NT2/D1 (cell line): ENCODE measurements at regions not wholly inside any gene's neighbourhood (a gene's known extent, or its start where the extent isn't known, plus 50 kb on each side); places are given as distances from the start of the nearest gene placed in this dataset.

Experiments
- DNase-seq: peaks from one replicate; pipeline ENCODE4 v3.0.0-alpha.2; 2011; ENCODE audit warnings: low read depth, low spot score
- H3K27me3 ChIP-seq: 2 replicates; pipeline ENCODE4 v1.6.0; 2011; ENCODE audit warnings: mild to moderate bottlenecking; ENCODE audit not compliant: insufficient read length, insufficient read depth
- H3K36me3 ChIP-seq: 2 replicates; pipeline ENCODE4 v1.6.1; 2011; ENCODE audit warnings: mild to moderate bottlenecking, low read length, mixed read lengths; ENCODE audit not compliant: insufficient read depth, insufficient read length
- H3K4me1 ChIP-seq: 2 replicates; pipeline ENCODE4 v1.5.1; 2011; ENCODE audit not compliant: insufficient read depth, insufficient read length
- H3K4me3 ChIP-seq: 2 replicates; pipeline ENCODE4 v1.5.1; 2011; ENCODE audit warnings: low read depth; ENCODE audit not compliant: insufficient read length
- H3K9ac ChIP-seq: 2 replicates; pipeline ENCODE4 v1.6.0; 2011; ENCODE audit warnings: low read depth; ENCODE audit not compliant: insufficient read length
- H3K9me3 ChIP-seq: 2 replicates; pipeline ENCODE4 v1.5.1; 2011; ENCODE audit warnings: mild to moderate bottlenecking, low read length; ENCODE audit not compliant: insufficient read depth
- SUZ12 ChIP-seq: IDR thresholded peaks from 2 replicates; pipeline ENCODE4 v1.6.1; 2011; ENCODE audit not compliant: insufficient read length, insufficient read depth; ENCODE audit errors: extremely low read depth
- YY1 ChIP-seq: IDR thresholded peaks from 2 replicates; pipeline ENCODE4 v1.6.1; 2011; ENCODE audit not compliant: insufficient read length, insufficient read depth
- ZNF274 ChIP-seq: IDR thresholded peaks from 2 replicates; pipeline ENCODE4 v1.6.1; 2011; ENCODE audit warnings: mild to moderate bottlenecking, low read depth, low read length

GRCh38 chr5:106827061-106827460, 843.7 kb downstream of the EFNA5 start:
- Histone ChIP-seq H3K9me3 (no peaks in the 10 kb centered on the region), H3K4me3 (no peak overlapping the region), H3K27me3 (no peaks in the 10 kb centered on the region), H3K9ac (no peak overlapping the region), H3K4me1 (no peaks in the 10 kb centered on the region), H3K36me3 (no peaks in the 10 kb centered on the region)
- no peak for TF ChIP-seq ZNF274
- no peak for TF ChIP-seq SUZ12
- TF ChIP-seq YY1, result no peak
- no peak for DNase-seq

DNA sequence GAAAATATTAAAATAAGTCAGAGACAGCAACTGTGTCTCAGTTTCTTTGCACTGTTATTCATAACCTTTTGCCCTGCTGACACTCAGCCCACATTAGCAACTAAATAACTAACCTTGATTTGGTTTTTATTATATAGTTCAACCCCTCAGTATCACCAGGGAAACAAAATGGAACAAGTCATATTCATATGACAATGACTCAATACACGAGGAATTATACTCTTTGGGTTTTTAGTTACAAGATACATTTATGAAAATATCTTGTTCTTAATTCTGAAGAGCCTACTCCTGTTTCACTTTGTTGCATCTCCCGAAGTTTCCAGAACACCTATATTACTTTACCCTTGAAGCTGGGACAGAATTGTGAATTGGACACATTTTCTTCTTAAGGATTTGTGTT, 845.4 kb downstream of the EFNA5 start:
- no peaks in the 10 kb centered on the region for H3K36me3 ChIP-seq
- no peaks in the 10 kb centered on the region for H3K9me3 ChIP-seq
- H3K4me1 ChIP-seq, result no peaks in the 10 kb centered on the region
- no peaks in the 10 kb centered on the region for H3K27me3 ChIP-seq
- H3K4me3 ChIP-seq, result no peak overlapping the region
- TF ChIP-seq ZNF274 (no peak), YY1 (no peak), SUZ12 (no peak)
- DNase-seq, result no peak
- no peak overlapping the region for H3K9ac ChIP-seq

- H3K9me3 ChIP-seq, result no peaks in the 10 kb centered on the region
- no peak for DNase-seq
- no peaks in the 10 kb centered on the region for H3K4me1 ChIP-seq
- TF ChIP-seq SUZ12 (no peak), YY1 (no peak), ZNF274 (no peak)
- no peak overlapping the region for H3K9ac ChIP-seq
- no peaks in the 10 kb centered on the region for H3K36me3 ChIP-seq
- no peaks in the 10 kb centered on the region for H3K27me3 ChIP-seq
- no peak overlapping the region for H3K4me3 ChIP-seq
Observed at GRCh38 chr5:106822851-106823250, 847.9 kb downstream of the EFNA5 start.

DNA sequence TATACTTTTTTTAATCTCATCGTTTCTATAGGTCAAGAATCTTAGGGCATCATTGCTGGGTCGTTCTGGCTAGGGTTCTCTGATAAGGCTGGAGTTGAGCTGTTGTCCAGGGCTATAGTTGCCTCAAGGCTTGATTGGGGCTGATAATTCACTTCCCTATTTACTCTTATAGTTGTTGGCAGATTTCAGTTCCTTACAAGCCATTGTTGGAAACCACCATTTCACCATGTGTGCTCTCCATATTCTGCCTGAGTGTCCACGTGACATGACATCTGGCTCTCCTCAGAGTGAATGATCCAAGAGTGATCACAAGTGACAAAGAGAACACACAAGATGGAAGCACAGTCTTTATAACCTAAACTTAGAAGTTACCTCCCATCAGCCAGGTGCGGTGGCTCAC, 852.2 kb downstream of the EFNA5 start:
- no peak for DNase-seq
- Histone ChIP-seq H3K4me1 (no peaks in the 10 kb centered on the region), H3K9me3 (no peaks in the 10 kb centered on the region), H3K4me3 (no peak overlapping the region), H3K9ac (no peak overlapping the region), H3K27me3 (no peaks in the 10 kb centered on the region), H3K36me3 (no peaks in the 10 kb centered on the region)
- TF ChIP-seq YY1 (no peak), ZNF274 (no peak), SUZ12 (no peak)

DNA sequence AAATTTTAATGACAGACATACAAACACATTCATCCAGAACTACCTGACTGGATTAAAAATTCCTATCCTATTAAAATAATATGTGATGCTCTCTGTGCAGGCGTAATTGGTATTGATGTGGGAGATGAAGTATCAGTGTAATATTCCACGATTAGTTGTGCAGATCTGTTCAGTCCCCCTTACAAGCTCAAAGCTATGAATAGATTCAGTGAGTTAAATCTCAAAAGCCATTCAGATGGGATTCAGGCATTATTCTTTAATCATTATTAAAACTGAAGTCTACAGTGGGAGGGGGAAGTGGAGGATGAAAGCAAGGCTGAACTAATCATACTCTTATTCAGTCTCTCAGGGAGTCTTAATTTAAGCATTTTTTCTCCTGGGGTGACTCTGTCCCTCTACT, 855.8 kb downstream of the EFNA5 start:
- no peak overlapping the region for H3K4me3 ChIP-seq
- TF ChIP-seq SUZ12, result no peak
- no peak for TF ChIP-seq ZNF274
- no peak for TF ChIP-seq YY1
- no peaks in the 10 kb centered on the region for H3K36me3 ChIP-seq
- H3K4me1 ChIP-seq, result no peaks in the 10 kb centered on the region
- no peaks in the 10 kb centered on the region for H3K27me3 ChIP-seq
- no peaks in the 10 kb centered on the region for H3K9me3 ChIP-seq
- DNase-seq, result no peak
- H3K9ac ChIP-seq, result no peak overlapping the region

DNA sequence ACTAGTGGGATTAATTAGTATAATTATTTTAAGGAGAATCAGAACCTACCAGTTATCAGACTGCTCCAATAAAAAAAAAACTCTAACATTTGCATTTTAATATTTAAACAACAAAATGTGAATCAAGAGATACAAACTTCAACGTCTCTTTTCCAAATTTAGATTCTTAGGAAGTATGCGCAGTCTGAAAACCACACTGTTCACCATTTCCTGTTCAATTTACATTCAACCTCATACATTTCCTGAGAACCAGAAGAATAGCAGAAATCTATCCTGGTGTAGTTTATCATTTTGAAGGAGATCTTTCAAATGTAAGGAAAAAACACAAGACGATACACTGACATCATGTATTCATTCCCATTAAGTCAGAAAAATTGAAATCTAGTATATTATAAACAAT, 869.2 kb downstream of the EFNA5 start:
- no peak for TF ChIP-seq YY1
- TF ChIP-seq ZNF274, result no peak
- TF ChIP-seq SUZ12, result no peak
- Histone ChIP-seq H3K36me3 (no peaks in the 10 kb centered on the region), H3K9ac (no peak overlapping the region), H3K4me3 (no peak overlapping the region), H3K27me3 (no peaks in the 10 kb centered on the region), H3K4me1 (no peaks in the 10 kb centered on the region), H3K9me3 (no peaks in the 10 kb centered on the region)
- no peak for DNase-seq

DNA sequence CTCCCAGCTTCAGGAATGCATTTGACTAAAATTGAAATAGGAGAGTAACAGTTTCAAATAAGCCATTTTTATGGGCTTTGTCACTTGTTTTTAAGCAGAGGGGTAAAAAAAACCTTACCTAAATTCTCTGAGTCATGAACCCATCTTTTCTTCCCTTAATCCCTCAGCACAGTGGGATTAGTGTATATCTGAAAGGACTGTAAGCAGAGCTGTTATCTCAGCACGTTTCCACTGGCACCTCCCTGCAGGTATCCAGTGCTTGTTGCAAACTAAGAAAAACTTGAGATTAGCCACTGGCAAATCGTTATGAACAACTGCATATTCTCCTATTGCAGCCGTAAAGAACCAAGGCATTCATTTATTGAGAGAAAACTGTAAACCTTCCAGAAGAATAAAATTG, 872.7 kb downstream of the EFNA5 start:
- Histone ChIP-seq H3K9ac (no peak overlapping the region), H3K36me3 (no peaks in the 10 kb centered on the region), H3K4me3 (no peak overlapping the region), H3K9me3 (no peaks in the 10 kb centered on the region), H3K27me3 (no peaks in the 10 kb centered on the region), H3K4me1 (no peaks in the 10 kb centered on the region)
- no peak for TF ChIP-seq SUZ12
- TF ChIP-seq YY1, result no peak
- no peak for TF ChIP-seq ZNF274
- DNase-seq, result peak; percentile 39

- Histone ChIP-seq H3K9ac (no peak overlapping the region), H3K27me3 (no peaks in the 10 kb centered on the region), H3K4me3 (no peak overlapping the region), H3K36me3 (no peaks in the 10 kb centered on the region), H3K9me3 (no peaks in the 10 kb centered on the region), H3K4me1 (no peaks in the 10 kb centered on the region)
- DNase-seq, result no peak
- TF ChIP-seq ZNF274 (no peak), SUZ12 (no peak), YY1 (no peak)
Observed at GRCh38 chr5:106796081-106796480, 874.7 kb downstream of the EFNA5 start.
